Adrenal gland (tissue), 9 donors: ENCODE measurements at regions not wholly inside any gene's neighbourhood (a gene's known extent, or its start where the extent isn't known, plus 50 kb on each side); places are given as distances from the start of the nearest gene placed in this dataset.

Experiments
- DNase-seq, 7 donors: peaks; one replicate each; pipeline ENCODE4 v3.0.0-alpha.2; 2019 to 2020
- H3K27ac ChIP-seq, 5 donors: fragments of 200-600 bp; sonication (generic) in 4 of 5; 1 replicate in 3 of 5; 2 replicates in 2 of 5; pipeline versions ENCODE4 v1.5.1 to v1.8.0; 2016 to 2020; ENCODE audit warnings: mild to moderate bottlenecking in 1 of 5
- H3K27me3 ChIP-seq: fragments of 200-600 bp; 2 replicates; pipeline ENCODE4 v1.8.0; 2021
- H3K36me3 ChIP-seq, 2 donors: fragments of 200-600 bp; replicated peaks in 1 of 2; 1 replicate in 1 of 2; 2 replicates in 1 of 2; pipeline versions ENCODE4 v1.5.1 to v1.8.0; 2018 to 2022
- H3K4me1 ChIP-seq, 2 donors: fragments of 200-600 bp; replicated peaks in 1 of 2; 1 replicate in 1 of 2; 2 replicates in 1 of 2; pipeline versions ENCODE4 v1.5.1 to v1.8.0; 2018 to 2021
- H3K4me3 ChIP-seq, 4 donors: fragments of 200-600 bp; sonication (generic) in 3 of 4; one replicate each; pipeline ENCODE4 v1.5.1; 2016 to 2018
- H3K9me3 ChIP-seq, 3 donors: fragments of 200-600 bp; sonication (generic) in 1 of 3; replicated peaks in 1 of 3; 1 replicate in 2 of 3; 2 replicates in 1 of 3; pipeline versions ENCODE4 v1.5.1 to v1.8.0; 2016 to 2021
- POLR2A ChIP-seq, 2 donors: fragments of 450-650 bp; IDR thresholded peaks; one replicate each; pipeline ENCODE4 v1.6.1; 2017; ENCODE audit warnings: antibody characterized with exemption in 2 of 2, mild to moderate bottlenecking in 2 of 2, moderate library complexity in 1 of 2
- WGBS, 4 donors: extraction: QIAGEN DNeasy Blood & Tissue Kit in 2 of 4; methylation state at CpG; one replicate each; pipeline versions ENCODE4 v1.1.5 to v1.1.7; 2013 to 2017; 5-methylcytosine and 5-hydroxymethylcytosine counted together
- intact Hi-C, 2 donors: fragments of 100-400 bp; cut with DNase I; formaldehyde crosslinking; loops; one replicate each; pipeline versions ENCODE4 v1.14.1 to v1.15.0; 2022 to 2023
- TF ChIP-seq, protein P1 (sequence below), 6 experiments: fragments of 450-650 bp in 4 of 6; fragments of 200-600 bp in 2 of 6; sonication (generic) in 1 of 6; IDR thresholded peaks; 1 replicate in 5 of 6; 2 replicates in 1 of 6; pipeline versions ENCODE4 v1.5.1 to v1.8.0; 2016 to 2021; ENCODE audit warnings: antibody characterized with exemption in 6 of 6, mild to moderate bottlenecking in 2 of 6, moderate library complexity in 1 of 6
- donor health status: healthy with polysubstance abuse.
- donor health status: Bipolar disorder and iron deficiency.
- donor health status: DM: yes; HTN: yes; CAD: no.
- donor health status: DM: no; HTN: no; CAD: no.
- donor health status: DM: no; HTN: no; CAD: no.

DNA sequence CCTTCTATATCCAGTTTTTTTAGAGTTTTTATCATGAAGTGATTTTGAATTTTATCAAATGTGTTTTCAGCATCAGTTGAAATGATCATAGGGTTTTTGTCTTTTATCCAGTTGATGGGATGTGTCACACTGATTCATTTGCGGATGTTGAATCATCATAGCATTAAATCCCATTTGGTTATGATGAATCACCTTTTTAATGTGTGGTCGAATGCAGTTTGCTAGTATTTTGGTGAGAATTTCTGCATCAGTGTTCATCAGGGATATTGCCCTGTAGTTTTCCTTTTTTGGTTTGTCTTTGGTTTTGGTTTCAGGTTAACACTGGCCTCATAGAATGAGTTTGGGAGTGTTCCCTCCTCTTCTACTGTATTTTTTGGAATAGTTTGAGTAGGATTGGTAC lies 80.3 kb downstream of the DIRAS3 start:
- Histone ChIP-seq H3K4me1 (no peaks in the 10 kb centered on the region), H3K9me3 (no peaks in the 10 kb centered on the region), H3K4me3 (no peak overlapping the region), H3K27ac (no peak overlapping the region), H3K27me3 (no peaks in the 10 kb centered on the region), H3K36me3 (no peaks in the 10 kb centered on the region)
- intact Hi-C loops, result no loop called here
- 39 to 59% (median 50%) methylated on average over 2 of the region's 2 CpGs for WGBS, 4 donors
- no peak for DNase-seq
- TF ChIP-seq POLR2A (IDR thresholded peaks at IDR 0.05), result no peak
- TF ChIP-seq, protein P1, sequence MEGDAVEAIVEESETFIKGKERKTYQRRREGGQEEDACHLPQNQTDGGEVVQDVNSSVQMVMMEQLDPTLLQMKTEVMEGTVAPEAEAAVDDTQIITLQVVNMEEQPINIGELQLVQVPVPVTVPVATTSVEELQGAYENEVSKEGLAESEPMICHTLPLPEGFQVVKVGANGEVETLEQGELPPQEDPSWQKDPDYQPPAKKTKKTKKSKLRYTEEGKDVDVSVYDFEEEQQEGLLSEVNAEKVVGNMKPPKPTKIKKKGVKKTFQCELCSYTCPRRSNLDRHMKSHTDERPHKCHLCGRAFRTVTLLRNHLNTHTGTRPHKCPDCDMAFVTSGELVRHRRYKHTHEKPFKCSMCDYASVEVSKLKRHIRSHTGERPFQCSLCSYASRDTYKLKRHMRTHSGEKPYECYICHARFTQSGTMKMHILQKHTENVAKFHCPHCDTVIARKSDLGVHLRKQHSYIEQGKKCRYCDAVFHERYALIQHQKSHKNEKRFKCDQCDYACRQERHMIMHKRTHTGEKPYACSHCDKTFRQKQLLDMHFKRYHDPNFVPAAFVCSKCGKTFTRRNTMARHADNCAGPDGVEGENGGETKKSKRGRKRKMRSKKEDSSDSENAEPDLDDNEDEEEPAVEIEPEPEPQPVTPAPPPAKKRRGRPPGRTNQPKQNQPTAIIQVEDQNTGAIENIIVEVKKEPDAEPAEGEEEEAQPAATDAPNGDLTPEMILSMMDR (IDR thresholded peaks at IDR 0.05), result no peak

DNA sequence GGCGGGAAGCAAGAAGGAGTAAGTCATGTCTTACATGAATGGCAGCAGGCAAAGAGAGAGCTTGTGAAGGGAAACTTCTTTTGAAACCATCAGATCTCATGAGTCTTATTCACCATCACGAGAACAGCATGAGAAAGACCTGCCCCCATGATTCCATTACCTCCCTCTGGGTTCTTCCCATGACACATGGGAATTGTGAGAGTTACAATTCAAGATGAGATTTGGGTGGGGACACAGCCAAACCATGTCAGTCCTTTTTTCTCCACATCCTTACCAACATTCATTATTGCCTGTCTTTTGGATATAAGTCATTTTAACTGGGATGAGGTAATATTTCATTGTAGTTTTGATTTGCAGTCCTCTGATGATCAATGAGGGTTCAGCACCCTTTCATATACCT lies 81.0 kb downstream of the DIRAS3 start:
- intact Hi-C loops, result no loop called here
- H3K36me3 ChIP-seq, result no peaks in the 10 kb centered on the region
- no peaks in the 10 kb centered on the region for H3K27me3 ChIP-seq
- H3K27ac ChIP-seq, result no peak overlapping the region
- 92 to 94% (median 93%) methylated on average over 2 of the region's 2 CpGs for WGBS, 4 donors
- no peaks in the 10 kb centered on the region for H3K4me1 ChIP-seq
- no peak for DNase-seq
- no peak overlapping the region for H3K4me3 ChIP-seq
- H3K9me3 ChIP-seq, result no peaks in the 10 kb centered on the region
- TF ChIP-seq, protein P1 (IDR thresholded peaks at IDR 0.05), result no peak
- TF ChIP-seq POLR2A (IDR thresholded peaks at IDR 0.05), result no peak

DNA sequence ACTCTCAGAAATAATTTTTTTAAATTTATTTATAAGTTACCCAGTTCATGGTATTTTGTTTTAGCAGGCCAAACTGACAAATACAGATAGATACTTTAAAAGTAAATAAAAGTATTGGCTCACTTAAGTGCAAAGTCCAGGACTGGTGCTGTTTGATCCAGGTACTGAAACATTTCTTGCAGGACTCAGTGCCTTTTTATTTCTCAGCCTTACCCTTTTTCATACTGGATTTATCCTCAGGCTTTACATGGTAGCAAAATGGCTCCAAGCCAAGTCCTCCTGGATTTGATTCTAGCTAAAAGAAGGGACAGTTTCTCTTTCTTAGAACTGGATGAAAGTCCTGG lies 83.8 kb downstream of the DIRAS3 start:
- Histone ChIP-seq H3K4me3 (no peak overlapping the region), H3K36me3 (no peaks in the 10 kb centered on the region), H3K27me3 (no peaks in the 10 kb centered on the region), H3K4me1 (no peaks in the 10 kb centered on the region), H3K9me3 (peaks cover 0 to 7% (median 0%) of the 10 kb centered on the region in 3 donors), H3K27ac (no peak overlapping the region)
- TF ChIP-seq, protein P1 (IDR thresholded peaks at IDR 0.05), result no peak
- no peak for TF ChIP-seq POLR2A (IDR thresholded peaks at IDR 0.05)
- peak in 1 of 7 donors; percentile 7 for DNase-seq
- intact Hi-C loops, result no loop called here

DNA sequence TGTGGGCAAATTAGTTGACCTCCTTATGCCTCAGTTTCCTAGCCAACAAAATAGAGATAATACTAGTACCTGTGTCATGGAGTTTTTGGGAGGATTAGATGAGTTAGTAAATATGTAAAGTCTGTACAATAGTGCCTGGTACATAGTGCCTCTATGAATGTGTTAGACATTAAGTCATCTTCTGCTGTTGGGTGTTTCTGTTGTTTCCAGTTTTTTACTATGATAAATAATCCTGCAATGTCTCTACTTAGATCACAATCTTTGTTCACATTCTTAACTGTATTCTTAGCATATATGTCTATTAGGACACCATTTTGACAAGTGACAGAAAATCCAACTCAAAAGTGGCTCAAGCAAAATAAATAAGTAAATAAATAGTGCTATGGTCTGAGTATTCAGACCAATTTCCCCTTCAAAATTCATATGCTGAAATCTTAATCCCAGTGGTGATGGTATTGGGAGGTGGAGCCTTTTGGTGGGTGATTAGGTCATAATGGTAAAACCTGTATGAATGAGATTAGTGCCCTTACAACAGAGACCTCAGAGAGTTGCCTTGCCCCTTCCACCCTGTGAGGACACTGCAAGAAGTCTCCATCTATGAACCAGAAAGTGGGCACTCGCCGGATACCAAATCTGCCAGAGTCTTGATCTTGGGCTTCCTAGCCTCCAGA lies 84.3 kb downstream of the DIRAS3 start:
- WGBS, 4 donors, result 93 to 97% (median 96%) methylated on average over 2 of the region's 2 CpGs
- H3K4me3 ChIP-seq, result no peak overlapping the region
- peaks cover 0 to 7% (median 0%) of the 10 kb centered on the region in 3 donors for H3K9me3 ChIP-seq
- H3K4me1 ChIP-seq, result no peaks in the 10 kb centered on the region
- no peaks in the 10 kb centered on the region for H3K36me3 ChIP-seq
- TF ChIP-seq, protein P1 (IDR thresholded peaks at IDR 0.05), result no peak
- no peak for TF ChIP-seq POLR2A (IDR thresholded peaks at IDR 0.05)
- no peaks in the 10 kb centered on the region for H3K27me3 ChIP-seq
- no peak overlapping the region for H3K27ac ChIP-seq
- DNase-seq, result no peak
- intact Hi-C loops, result no loop called here
